ENCODE measurements at regions not wholly inside any gene's neighbourhood (a gene's known extent, or its start where the extent isn't known, plus 50 kb on each side); places are given as distances from the start of the nearest gene placed in this dataset.

DNA sequence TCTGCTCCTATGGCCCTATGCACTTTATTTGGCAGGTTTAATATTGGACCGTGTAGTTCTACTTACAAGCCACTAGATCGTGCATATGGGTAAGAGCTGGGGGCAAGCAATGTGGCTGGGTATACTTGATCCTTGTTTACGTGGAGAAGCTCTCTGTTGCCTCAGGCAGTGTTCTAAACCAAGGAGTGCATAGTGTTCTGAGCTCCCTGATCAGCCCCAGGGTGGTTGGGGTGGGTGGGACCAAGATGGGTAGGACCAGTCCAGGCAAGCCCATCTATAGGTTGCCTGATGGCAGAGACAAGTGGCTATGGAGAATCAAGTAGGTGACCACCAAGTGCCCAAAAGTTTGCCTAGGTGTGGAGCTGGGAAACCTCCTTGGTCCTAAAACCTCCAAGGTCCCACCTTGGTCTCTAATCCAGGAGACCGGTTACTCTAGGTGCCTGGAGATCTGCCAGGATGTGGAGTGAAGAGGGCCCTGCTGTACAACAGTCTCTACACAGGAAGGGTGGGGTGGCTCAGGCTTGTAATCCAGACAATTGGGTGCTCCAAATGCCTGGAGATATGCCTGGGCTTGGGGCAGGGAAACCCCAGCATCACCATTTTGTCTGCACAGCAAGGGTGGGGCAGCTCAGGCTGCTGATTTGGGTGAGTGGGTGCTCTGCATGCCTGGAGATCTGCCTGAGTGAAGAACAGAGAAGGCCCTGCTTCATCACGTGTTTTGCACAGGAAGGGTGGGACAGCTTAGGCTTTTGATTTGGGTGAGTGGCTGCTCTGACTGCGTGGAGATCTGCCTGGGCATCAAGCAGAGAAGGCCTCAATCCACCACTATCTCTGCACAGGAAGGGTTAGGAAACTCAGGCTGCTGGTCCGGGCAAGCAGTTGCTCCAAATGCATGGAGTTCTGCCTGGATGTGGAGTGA, 659.8 kb downstream of the TLE4 start:
- TF ChIP-seq POLR2AphosphoS5 (IDR thresholded peaks at IDR 0.05) (no peak), CTCF (IDR thresholded peaks at IDR 0.05) (no peak)
